ENCODE measurements at regions not wholly inside any gene's neighbourhood (a gene's known extent, or its start where the extent isn't known, plus 50 kb on each side); places are given as distances from the start of the nearest gene placed in this dataset.
"Not testable (repeated sequence)": the region's sequence is repeated elsewhere in the genome, so short reads cannot be mapped to it uniquely, and the experiment has no call there.

DNA sequence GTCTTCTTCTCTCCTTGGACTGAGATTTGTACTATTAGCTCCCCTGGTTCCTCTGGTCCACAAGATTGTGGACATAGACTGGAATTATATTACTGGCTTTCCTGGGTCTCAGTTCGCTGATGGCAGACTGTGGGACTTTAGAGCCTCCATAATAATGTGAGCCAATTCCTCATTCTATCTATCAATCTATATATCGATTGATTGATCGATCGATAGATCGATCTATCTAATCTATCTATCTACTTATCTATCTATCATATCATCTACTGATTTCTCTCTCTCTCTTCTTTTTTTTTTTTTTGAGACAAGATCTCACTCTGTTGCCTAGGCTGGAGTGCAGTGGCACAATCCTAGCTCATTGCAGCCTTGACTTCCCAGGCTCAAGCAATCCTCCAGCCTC is 51.5 kb upstream of the DDR1 start:
- no peak for DNase-seq

DNA sequence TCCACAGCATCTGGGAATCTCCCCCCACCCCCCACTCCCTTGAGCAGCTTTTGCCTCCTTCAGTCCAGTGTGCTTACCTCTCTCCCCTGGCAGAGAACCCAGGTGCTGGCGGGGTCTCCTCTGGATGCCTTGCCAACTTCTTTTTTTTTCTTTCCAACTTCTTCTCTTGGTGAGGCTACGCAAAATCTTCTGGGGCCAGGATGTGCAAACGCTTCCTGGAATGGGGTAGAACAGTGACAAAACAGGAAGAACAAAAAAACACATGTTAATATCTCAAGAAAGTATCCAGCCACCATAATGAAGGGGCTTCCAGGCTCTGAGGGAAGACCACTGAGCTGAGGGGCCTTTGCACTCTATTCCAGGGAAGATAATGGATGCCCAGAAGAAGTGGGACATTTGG is 53.9 kb upstream of the DDR1 start:
- no peak for DNase-seq

DNA sequence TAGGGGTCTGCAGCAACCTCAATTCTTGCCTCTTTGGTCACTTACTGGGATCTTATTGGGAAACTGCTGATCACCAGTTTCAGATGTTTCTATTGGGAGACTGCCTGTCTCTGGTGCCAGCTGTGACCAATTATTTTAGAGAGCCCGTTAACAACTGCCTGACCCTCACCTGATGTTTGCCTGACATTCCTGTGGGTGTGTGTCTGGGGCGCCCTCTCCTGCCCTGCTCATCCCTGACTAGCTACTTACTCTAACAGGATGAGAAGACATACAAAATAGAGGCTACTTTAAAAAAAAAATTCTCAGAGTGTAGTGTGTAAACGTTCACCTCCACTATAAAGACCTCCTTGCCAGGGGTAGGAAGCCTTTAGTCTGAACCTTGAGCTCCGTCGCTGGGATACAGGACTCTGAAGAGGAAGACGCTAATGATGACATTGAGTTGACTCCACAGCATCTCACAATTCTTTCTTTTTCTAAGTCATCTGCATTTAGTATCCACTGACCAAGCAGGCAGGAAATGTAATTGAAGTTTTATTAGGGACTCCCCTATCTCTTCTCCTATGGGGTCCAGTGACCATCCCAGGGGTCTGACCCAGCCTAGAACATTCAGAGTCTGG is 54.6 kb upstream of the DDR1 start:
- no peak for DNase-seq

DNA sequence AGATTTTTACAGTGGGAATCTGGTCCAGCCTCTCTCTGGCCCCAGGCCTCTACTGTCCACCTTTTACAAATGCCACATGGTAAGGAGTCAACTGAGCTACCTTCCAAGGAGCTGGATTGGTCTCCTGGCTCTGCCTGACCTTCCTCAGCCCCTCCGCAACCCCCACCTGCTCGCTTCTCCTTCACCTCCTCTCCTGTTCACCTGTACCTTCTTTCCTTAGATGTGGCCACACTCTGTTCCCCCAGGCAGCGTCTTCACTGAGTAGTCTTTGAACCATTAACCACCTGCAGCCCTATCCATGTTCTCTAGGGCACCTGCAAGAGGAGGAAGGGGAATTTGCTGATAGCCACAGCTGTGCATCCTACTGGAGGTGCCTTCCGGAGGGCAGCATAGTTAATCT is 55.3 kb upstream of the DDR1 start:
- no peak for DNase-seq

DNA sequence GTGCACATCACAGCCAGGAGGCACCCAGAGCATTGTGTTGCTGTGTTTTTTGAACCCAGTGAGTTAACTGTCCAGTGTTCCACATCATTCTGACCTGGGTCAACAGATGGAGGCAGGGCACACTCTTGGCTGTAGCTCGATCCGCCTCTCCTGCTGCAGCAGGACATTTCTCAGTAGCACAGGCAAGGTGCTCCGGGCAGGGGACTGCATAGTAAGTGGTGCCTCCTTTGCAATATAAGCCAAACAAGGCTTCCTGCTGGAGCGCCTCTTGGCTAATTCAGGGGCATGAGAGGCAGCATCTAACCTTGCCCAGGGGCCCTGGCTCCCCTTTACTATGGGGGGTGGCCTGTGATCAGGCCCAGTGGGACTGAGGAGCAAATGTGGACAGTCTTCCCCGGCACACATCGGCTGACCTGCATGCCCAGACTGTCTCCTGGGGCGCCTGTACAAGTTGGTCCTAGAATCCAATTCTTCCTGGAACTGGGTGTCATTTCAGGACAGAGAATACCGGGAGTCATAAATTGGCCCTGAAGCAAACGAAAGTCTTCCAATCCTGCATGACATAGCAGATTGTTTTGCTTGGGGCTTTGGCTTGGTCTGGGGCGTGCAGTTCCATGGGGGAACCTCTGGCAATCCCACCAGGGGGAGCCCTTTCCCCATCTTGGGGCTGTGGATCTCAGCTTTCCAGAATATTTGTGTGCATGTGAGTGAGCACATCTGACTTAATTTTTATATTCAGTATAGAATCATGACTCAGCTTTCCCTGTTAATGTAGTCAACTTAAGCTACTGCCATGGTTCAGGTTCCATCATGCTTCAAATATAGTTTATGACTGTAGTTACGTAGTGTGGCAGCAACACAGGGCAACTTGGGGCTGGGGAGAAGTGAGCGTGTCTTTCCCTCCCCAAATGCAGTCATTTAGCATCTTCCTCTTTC is 56.0 kb upstream of the DDR1 start:
- DNase-seq: peak; percentile 53

DNA sequence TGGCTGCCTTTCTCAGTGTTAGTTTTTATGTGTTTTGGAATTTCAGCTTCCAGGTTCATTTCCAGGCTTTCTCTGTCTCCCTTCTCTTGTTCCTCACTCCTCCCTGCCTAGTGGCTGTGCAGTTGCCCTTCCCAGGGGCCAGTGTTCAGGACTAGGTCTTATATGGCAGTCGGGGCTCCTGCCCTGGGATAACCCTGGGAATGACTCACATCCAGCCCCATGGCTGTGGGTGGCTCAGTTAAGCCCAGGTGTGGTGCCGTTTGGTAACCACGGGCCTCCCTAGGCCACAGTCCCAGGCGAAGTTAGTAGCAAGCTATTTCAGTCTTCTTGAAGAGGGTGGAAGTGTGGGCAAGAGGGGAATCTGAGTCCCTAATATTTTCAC is 57.4 kb upstream of the DDR1 start:
- no peak for DNase-seq

DNA sequence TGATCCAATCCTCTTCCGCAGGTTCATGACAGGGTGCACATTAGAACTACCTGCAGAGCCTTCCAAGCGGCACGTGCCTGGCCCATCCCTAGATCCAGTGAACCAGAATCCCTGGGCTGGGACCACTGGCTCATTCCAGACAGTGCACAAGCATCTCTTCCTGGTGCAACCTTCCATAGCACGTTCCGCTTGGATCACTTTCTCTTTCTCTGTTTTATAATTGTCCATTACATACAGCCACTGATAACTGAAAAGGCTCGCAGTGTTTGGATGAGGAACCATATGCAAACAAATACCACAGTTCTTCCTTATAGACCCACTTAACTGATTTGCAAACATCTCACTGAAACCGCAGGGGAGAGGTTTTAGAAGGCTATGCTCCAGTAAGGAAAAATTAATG is 59.6 kb upstream of the DDR1 start:
- DNase-seq: peak; percentile 74

DNA sequence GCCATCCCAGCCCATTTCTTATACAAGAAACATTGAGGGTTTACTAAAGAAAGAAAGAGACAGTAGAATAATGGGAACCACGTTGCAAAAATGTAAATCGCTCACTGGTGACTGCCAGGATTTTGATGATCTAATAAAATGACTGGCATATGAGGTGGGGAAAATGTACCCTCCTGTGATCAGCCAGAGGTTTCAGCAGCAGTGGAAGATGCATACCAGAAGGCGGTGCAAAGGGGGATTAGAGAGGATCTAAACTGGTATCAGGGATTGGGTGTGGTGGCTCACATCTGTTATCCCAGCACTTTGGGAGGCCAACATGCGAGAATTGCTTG is 60.8 kb upstream of the DDR1 start:
- DNase-seq: no peak

DNA sequence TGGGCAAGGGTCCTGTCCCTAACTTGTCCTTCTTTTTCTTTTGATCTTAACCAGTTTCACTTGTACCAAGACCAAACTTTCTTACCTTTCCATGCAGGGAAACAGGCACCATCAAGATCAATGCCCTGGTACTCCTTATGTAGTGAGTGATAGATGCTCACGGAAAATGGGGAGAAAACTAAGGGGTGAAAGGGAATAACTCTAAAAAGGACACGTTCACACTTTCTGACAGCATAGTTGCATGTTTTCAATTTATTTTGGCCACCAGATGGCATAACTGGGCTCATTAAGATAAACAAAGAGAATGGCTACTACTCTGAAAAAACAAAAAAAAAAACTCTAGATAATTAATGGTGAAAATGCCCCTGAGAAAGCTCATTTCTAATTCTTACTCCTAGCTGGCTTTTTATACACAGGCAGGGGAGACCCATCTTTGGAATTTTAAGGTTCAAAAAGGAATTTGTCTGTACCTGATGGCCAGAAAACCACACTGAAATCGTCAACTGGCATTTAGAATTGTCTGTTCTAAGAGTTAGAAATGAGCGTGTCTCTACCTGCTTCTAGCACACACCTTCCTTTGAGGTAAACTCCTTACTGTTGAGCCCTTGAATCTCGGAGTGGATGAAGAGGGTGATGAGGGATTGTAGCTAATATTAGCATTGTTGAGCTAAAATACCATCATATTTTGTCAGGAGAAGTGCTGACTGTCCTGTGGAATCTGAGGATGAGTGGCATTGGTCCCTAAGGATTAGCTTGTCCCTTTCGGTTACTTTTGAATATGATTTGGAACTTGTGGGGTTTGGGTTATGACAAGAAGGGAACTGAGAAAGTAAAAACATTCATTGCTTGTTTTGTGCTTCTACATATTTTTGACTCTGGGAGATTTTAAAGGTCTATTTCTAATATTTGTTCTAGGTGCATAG is 62.2 kb upstream of the DDR1 start:
- no peak for DNase-seq

DNA sequence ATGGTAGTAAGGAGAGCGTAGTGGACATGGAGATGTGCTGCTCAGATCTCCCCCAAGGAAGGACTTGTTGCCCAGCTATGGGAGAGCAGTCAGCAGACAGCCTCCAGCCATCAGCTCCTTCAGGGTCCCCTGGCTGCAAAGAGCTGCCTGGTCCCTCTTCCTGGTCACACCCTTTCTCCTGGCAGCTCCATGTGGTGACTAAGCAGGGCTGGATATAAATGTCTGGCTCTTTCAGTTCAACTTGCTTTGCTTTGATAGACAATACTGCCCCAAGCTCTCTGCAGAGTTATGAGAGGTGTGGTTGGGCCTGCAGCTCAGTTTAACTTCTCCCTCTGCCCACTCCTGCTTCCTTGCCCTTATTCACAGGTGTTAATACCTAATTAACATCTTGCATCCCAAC is 64.1 kb upstream of the DDR1 start:
- no peak for DNase-seq

DNA sequence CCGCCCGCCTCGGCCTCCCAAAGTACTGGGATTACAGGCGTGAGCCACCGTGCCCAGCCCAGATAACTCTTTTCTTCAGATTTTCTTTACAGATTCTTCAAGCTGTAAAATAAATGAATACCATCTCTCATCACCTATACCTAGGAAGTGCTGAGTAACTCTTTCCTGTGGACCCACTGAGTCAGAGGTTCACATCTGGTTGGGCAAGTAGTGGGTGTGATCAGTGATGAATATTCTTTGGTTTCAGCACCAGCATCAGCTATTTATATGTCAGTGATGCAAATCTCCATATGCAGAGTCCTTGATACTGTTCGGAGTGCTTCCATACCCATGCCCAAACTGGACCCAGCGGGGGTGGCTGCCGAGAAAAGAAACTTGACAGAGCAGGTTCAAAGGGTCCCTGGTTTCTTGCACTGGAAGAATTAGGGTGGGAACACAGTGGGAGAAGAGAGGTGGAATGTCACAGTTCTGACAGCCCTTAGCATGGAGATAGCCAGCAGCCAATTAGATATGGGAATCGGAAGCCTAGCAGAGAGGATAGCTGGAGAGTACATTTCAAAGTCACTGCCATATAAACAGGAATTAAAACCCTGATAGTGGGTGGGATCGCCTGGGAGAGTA is 64.9 kb upstream of the DDR1 start:
- no peak for DNase-seq

DNA sequence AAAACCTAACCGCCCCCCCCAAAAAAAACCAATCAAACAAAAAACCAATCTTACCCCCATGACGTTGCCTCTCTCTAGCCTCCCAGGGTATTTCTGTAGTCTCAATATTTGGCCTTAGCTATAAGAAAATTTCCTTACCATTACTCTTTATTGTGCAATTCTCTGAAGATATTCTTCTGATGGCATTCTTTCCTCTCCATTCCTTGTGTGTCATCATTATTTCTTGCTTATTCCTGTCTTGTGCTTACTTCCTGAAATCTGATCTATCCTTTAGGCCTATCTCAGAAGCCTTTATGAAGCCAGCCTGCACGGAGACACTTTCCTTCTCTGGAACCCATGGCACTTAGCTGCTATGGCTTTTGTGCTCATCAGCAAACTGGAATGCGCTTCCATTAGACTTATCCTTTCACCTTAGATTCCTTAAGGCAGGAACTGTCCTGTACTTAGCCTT is 65.9 kb upstream of the DDR1 start:
- DNase-seq: no peak

DNA sequence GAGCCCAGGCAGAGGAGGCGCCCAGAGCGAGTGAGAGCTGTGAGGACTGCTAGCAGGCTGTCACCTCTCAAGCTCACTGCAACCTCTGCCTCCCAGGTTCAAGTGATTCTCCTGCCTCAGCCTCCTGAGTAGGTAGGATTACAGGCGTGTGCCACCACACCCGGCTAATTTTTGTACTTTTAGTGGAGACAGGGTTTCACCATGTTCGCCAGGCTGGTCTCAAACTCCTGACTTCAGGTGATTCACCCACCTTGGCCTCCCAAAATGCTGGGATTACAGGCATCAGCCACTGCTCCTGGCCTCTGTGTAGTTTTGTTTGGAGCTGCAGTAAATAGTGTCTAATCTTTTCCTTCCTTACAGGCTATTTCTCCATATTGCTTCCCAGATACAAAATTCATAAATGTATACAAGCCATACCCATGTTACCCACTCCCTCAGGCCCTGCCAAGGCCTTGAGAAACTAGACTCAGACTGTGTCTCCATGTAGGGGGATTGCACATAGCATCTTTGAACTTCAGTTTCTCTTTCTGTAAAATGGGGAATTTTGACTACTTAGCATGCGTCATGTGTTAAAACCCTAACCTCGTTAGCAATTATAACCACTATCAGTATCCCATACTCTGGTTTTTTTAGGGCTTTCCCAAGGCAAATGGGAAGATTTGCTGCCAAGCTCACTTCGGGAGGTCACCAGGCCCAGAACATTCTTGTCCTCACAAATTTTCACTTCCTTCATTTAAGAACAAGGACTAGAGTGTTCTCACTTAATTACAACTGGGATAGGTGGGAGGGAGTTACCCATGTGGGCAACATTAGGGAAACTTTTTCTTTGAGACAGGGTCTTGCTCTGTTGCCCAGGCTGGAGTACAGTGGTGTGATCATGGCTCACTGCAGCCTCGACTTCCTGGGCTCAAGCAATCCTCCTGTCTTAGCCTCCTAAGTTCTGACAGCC is 67.3 kb upstream of the DDR1 start:
- no peak for DNase-seq

DNA sequence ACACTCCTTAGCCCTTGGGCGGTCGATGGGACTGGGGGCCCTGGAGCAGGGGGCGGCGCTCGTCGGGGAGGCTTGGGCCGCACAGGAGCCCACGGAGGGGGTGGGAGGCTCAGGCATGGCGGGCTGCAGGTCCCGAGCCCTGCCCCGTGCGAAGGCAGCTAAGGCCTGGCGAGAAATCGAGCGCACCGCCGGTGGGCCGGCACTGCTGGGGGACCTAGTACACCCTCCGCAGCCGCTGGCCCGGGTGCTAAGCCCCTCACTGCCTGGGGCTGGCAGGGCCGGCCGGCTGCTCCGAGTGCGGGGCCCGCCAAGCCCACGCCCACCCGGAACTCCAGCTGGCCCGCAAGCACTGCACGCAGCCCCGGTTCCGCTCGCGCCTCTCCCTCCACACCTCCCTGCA is 68.0 kb upstream of the DDR1 start:
- DNase-seq: not testable (repeated sequence)

DNA sequence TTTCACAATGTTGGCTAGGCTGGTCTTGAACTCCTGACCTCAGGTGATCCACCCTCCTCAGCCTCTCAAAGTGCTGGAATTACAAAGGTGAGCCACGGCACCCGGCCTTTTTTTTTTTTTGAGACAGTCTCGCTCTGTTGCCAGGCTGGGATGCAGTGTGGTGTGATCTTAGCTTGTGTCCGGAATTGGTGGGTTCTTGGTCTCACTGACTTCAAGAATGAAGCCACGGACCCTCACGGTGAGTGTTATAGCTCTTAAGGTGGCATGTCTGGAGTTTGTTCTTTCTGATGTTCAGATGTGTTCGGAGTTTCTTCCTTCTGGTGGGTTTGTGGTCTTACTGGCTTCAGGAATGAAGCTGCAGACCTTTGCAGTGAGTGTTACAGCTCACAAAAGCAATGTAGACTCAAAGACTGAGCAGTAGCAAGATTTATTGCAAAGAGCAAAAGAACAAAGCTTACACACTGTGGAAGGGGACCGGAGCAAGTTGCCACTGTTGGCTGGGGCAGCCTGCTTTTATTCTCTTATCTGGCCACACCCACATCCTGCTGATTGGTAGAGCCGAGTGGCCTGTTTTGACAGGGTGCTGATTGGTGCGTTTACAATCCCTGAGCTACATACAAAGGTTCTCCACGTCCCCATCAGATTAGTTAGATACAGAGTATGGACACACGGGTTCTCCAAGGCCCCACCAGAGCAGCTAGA is 69.1 kb upstream of the DDR1 start:
- DNase-seq: not testable (repeated sequence)

DNA sequence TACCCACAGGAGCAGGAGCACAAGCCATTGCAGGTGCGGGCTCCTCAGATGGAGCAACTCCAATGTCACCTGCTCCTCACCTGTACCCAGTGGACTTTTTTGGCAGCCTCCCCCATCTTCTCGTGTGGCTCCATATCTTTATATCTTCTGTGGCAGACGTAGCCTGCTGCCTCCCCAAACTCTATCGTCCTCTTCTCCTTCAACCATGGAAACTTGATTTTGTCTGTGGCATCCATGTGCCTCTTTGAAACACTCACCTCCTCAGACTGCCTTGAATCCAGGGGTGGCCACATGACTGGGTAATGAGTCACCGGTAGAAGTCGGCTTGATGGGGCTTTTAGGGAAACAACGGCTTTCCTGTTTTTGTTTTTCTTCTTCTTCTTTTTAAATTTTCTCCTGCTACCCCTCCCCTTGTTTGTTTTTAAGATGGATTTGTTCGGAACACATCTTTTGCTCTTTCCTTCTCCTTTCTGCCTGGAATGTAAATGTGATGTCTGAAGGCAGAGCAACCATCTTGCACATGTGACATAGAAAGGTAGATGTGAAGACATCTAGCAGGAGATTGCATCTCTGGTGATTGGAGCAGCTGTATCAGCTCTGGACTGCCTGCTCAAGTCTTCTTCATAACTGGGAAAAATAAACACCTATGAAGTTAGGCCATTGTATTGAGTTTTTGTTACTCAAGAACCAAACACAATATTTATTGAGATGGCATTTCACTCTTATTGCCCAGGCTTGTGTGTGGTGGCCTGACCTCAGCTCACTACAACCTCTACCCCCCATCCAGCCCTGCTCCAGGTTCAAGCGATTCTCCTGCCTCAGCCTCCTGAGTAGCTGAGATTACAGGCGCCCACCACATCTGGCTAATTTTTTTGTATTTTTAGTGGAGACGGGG is 69.9 kb upstream of the DDR1 start:
- DNase-seq: no peak

DNA sequence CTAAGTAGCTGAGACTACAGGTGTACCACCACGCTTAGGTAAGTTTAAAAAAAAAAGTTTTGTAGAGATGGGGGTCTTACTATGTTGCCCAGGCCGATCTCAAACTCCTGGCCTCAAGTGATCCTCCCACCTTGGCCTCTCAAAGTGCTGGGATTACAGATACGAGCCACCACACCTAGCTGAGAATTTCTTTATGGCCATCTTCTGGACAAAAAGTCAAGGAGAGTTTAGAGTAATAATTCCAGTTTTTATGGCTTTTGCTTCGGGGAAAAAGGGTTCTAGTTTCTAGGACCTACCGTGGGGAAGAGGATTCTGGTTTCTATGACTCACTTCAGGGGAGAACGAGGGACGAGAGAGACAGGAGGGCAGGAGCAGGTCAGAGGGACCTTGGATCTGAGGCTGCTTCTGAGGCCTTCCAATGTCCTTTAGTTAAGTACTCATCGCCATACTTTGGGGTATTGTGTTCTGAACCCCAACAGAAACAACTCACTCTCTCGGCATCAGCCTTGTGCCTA is 69.3 kb upstream of the IER3 start:
- DNase-seq: no peak

DNA sequence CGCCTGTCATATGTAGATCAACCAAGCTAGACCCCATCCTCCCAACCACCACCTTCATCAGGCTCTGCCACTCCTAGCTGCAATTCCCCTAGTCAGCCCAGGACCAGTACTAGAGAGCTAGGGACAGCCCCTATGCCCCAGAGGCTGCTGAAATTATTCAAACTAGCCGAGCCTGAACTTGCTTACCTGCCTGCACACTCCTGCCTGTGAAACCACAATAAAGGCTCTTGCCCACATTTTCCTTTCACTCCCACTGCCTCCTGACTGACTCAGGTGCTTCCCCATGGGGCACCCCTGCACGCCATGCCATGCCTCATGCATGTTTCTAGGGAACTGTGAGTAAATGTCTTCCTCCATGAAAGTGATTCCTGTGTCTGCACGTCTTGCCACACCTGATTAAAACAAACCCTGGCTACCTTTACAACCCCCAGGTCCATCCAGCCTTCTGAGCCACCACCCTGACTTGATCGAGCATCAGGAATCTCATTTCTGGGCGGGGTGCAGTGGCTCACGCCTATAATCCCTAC is 66.5 kb upstream of the IER3 start:
- peak; percentile 66 for DNase-seq

DNA sequence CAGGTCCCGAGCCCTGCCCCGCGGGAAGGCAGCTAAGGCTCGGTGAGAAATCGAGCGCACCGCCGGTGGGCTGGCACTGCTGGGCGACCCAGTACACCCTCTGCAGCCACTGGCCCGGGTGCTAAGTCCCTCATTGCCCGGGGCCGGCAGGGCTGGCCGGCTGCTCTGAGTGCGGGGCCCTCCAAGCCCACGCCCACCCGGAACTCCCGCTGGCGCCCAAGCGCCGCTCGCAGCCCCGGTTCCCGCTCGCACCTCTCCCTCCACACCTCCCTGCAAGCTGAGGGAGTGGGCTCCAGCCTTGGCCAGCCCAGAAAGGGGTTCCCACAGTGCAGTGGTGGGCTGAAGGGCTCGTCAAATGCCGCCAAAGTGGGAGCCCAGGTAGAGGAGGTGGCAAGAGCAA is 63.2 kb upstream of the IER3 start:
- not testable (repeated sequence) for DNase-seq
